Medulla oblongata (tissue), 1 donor: ENCODE measurements at regions not wholly inside any gene's neighbourhood (a gene's known extent, or its start where the extent isn't known, plus 50 kb on each side); places are given as distances from the start of the nearest gene placed in this dataset.
"Not testable (repeated sequence)": the region's sequence is repeated elsewhere in the genome, so short reads cannot be mapped to it uniquely, and the experiment has no call there.

Source experiments
- DNase-seq: peaks from one replicate; pipeline ENCODE4 v3.0.0-alpha.2; 2015; ENCODE audit errors: extremely low spot score

GRCh38 chr15:20239186-20239585, 302.4 kb downstream of the GOLGA6L6 start:
- DNase-seq = not testable (repeated sequence)

GRCh38 chr15:20237256-20238020, 304.2 kb downstream of the GOLGA6L6 start:
- DNase-seq = not testable (repeated sequence)

GRCh38 chr15:20235728-20236127, 305.9 kb downstream of the GOLGA6L6 start:
- not testable (repeated sequence) for DNase-seq

GRCh38 chr15:20234006-20234540, 307.5 kb downstream of the GOLGA6L6 start:
- DNase-seq = not testable (repeated sequence)

- DNase-seq = not testable (repeated sequence)
Measured at GRCh38 chr15:20232457-20232856, 309.1 kb downstream of the GOLGA6L6 start.

GRCh38 chr15:20230656-20231055, 310.9 kb downstream of the GOLGA6L6 start:
- not testable (repeated sequence) for DNase-seq

GRCh38 chr15:20228791-20229190, 312.8 kb downstream of the GOLGA6L6 start:
- DNase-seq = not testable (repeated sequence)

- DNase-seq = not testable (repeated sequence)
Measured at GRCh38 chr15:20227119-20227853, 314.3 kb downstream of the GOLGA6L6 start.

- not testable (repeated sequence) for DNase-seq
Measured at GRCh38 chr15:20226531-20226930, 315.1 kb downstream of the GOLGA6L6 start.

- DNase-seq = not testable (repeated sequence)
Measured at GRCh38 chr15:20221063-20221462, 320.5 kb downstream of the GOLGA6L6 start.

- DNase-seq = not testable (repeated sequence)
Measured at GRCh38 chr15:20219171-20219570, 322.4 kb downstream of the GOLGA6L6 start.

- DNase-seq = not testable (repeated sequence)
Measured at GRCh38 chr15:20215700-20216099, 325.9 kb downstream of the GOLGA6L6 start.

GRCh38 chr15:20214101-20214500, 327.5 kb downstream of the GOLGA6L6 start:
- not testable (repeated sequence) for DNase-seq

GRCh38 chr15:20211508-20211907, 330.1 kb downstream of the GOLGA6L6 start:
- DNase-seq = not testable (repeated sequence)

- not testable (repeated sequence) for DNase-seq
Measured at GRCh38 chr15:20209973-20210372, 331.6 kb downstream of the GOLGA6L6 start.

- not testable (repeated sequence) for DNase-seq
Measured at GRCh38 chr15:20207607-20208006, 334.0 kb downstream of the GOLGA6L6 start.

GRCh38 chr15:20207198-20207597, 334.4 kb downstream of the GOLGA6L6 start:
- not testable (repeated sequence) for DNase-seq

- DNase-seq = not testable (repeated sequence)
Measured at GRCh38 chr15:20204177-20204866, 337.3 kb downstream of the GOLGA6L6 start.

- DNase-seq = not testable (repeated sequence)
Measured at GRCh38 chr15:20203649-20204150, 337.9 kb downstream of the GOLGA6L6 start.

- not testable (repeated sequence) for DNase-seq
Measured at GRCh38 chr15:20194591-20195198, 346.9 kb downstream of the GOLGA6L6 start.
